Glomerular visceral epithelial cell (primary cell): ENCODE measurements at regions not wholly inside any gene's neighbourhood (a gene's known extent, or its start where the extent isn't known, plus 50 kb on each side); places are given as distances from the start of the nearest gene placed in this dataset.
A peak's percentile ranks its signal among the peaks of the same experiment; 100 is the strongest.

Experiments used
- DNase-seq: peaks from one replicate; pipeline ENCODE4 v3.0.0-alpha.2; 2016; ENCODE audit errors: extremely low spot score

GRCh38 chr21:38156200-38156599, 100.6 kb upstream of the KCNJ15 start:
- DNase-seq = no peak

GRCh38 chr21:38159355-38159754, 97.4 kb upstream of the KCNJ15 start:
- peak; percentile 67 for DNase-seq

GRCh38 chr21:38165466-38166172, 91.2 kb upstream of the KCNJ15 start:
- no peak for DNase-seq

- DNase-seq = no peak
These were observed 90.6 kb upstream of the KCNJ15 start for GRCh38 chr21:38166173-38166535.

- no peak for DNase-seq
These were observed 89.4 kb upstream of the KCNJ15 start for GRCh38 chr21:38167345-38167744.

- DNase-seq = peak; percentile 69
These were observed 86.5 kb upstream of the KCNJ15 start for GRCh38 chr21:38170283-38170682.

- DNase-seq = peak; percentile 17
These were observed 85.8 kb upstream of the KCNJ15 start for GRCh38 chr21:38170704-38171682.

GRCh38 chr21:38171723-38172344, 85.0 kb upstream of the KCNJ15 start:
- peak; percentile 91 for DNase-seq

GRCh38 chr21:38173276-38174035, 83.3 kb upstream of the KCNJ15 start:
- DNase-seq = no peak

- DNase-seq = no peak
These were observed 81.5 kb upstream of the KCNJ15 start for GRCh38 chr21:38175306-38175705.

- DNase-seq = no peak
These were observed 78.7 kb upstream of the KCNJ15 start for GRCh38 chr21:38177919-38178652.

GRCh38 chr21:38178653-38179470, 77.9 kb upstream of the KCNJ15 start:
- no peak for DNase-seq

- DNase-seq = no peak
These were observed 77.3 kb upstream of the KCNJ15 start for GRCh38 chr21:38179511-38179910.

- DNase-seq = peak; percentile 18
These were observed 75.7 kb upstream of the KCNJ15 start for GRCh38 chr21:38181096-38181495.

GRCh38 chr21:38182370-38182985, 74.3 kb upstream of the KCNJ15 start:
- no peak for DNase-seq

- no peak for DNase-seq
These were observed 72.8 kb upstream of the KCNJ15 start for GRCh38 chr21:38183961-38184360.

- no peak for DNase-seq
These were observed 70.0 kb upstream of the KCNJ15 start for GRCh38 chr21:38186661-38187270.

- DNase-seq = no peak
These were observed 68.8 kb upstream of the KCNJ15 start for GRCh38 chr21:38188037-38188436.

- DNase-seq = no peak
These were observed 60.8 kb upstream of the KCNJ15 start for GRCh38 chr21:38196036-38196435.
